ENCODE measurements at regions not wholly inside any gene's neighbourhood (a gene's known extent, or its start where the extent isn't known, plus 50 kb on each side); places are given as distances from the start of the nearest gene placed in this dataset.

DNA sequence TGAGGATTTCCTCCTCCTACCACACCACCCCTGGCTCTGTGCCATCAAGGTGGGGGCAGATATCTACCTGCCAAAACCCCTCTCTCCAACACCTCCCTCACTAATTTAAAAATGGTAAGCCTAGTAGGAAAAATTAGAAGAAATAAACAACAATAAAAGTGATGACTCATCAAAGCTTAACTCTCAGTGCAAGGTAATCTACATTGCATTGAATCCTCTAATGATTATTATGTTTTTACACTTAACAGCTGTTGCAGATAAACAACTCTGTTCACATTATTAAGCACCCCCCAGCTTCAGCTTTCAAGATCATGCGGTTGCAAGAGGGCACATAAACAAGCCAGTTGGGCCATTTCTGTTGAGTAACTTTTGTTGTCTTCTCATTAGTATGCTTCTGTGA, 396.1 kb upstream of the ATP11B start:
- TF ChIP-seq, protein P1, sequence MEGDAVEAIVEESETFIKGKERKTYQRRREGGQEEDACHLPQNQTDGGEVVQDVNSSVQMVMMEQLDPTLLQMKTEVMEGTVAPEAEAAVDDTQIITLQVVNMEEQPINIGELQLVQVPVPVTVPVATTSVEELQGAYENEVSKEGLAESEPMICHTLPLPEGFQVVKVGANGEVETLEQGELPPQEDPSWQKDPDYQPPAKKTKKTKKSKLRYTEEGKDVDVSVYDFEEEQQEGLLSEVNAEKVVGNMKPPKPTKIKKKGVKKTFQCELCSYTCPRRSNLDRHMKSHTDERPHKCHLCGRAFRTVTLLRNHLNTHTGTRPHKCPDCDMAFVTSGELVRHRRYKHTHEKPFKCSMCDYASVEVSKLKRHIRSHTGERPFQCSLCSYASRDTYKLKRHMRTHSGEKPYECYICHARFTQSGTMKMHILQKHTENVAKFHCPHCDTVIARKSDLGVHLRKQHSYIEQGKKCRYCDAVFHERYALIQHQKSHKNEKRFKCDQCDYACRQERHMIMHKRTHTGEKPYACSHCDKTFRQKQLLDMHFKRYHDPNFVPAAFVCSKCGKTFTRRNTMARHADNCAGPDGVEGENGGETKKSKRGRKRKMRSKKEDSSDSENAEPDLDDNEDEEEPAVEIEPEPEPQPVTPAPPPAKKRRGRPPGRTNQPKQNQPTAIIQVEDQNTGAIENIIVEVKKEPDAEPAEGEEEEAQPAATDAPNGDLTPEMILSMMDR (IDR thresholded peaks at IDR 0.05), result no peak
- no peak for TF ChIP-seq POLR2A (IDR thresholded peaks at IDR 0.05)

Data from body of pancreas (tissue), 4 donors.